GM23248 (cell line): ENCODE measurements at regions not wholly inside any gene's neighbourhood (a gene's known extent, or its start where the extent isn't known, plus 50 kb on each side); places are given as distances from the start of the nearest gene placed in this dataset.

ENCODE experiments used
- DNase-seq: peaks from one replicate; pipeline ENCODE4 v3.0.0-alpha.2; 2015
- H2AFZ ChIP-seq: fragments of 200-600 bp; sonication (generic); 2 replicates; pipeline ENCODE4 v1.6.1; 2016; ENCODE audit warnings: antibody characterized with exemption
- H3F3A ChIP-seq: fragments of 200-600 bp; sonication (generic); 2 replicates; pipeline ENCODE4 v1.6.1; 2016; ENCODE audit warnings: mild to moderate bottlenecking, antibody characterized with exemption, mixed run types; ENCODE audit not compliant: insufficient read depth
- H3K27ac ChIP-seq: fragments of 200-600 bp; sonication (generic); 2 replicates; pipeline ENCODE4 v1.5.1; 2016; ENCODE audit warnings: mild to moderate bottlenecking
- H3K27me3 ChIP-seq: fragments of 200-600 bp; sonication (generic); replicated peaks from 2 replicates; pipeline ENCODE4 v1.6.1; 2016; ENCODE audit warnings: mild to moderate bottlenecking; ENCODE audit not compliant: insufficient read depth
- H3K36me3 ChIP-seq: fragments of 200-600 bp; sonication (generic); 2 replicates; pipeline ENCODE4 v1.6.1; 2016; ENCODE audit warnings: low read depth, mild to moderate bottlenecking
- H3K4me1 ChIP-seq: fragments of 200-600 bp; sonication (generic); 2 replicates; pipeline ENCODE4 v1.6.1; 2016; ENCODE audit warnings: mild to moderate bottlenecking; ENCODE audit not compliant: insufficient read depth
- H3K4me2 ChIP-seq: fragments of 200-600 bp; sonication (generic); one replicate; pipeline ENCODE4 v1.6.1; 2016; ENCODE audit warnings: mild to moderate bottlenecking; ENCODE audit not compliant: unreplicated experiment
- H3K4me3 ChIP-seq: fragments of 200-600 bp; sonication (generic); 2 replicates; pipeline ENCODE4 v1.5.1; 2016; ENCODE audit warnings: mild to moderate bottlenecking
- H3K79me2 ChIP-seq: fragments of 200-600 bp; sonication (generic); 2 replicates; pipeline ENCODE4 v1.6.1; 2016; ENCODE audit warnings: mild to moderate bottlenecking; ENCODE audit not compliant: insufficient read depth
- H3K9ac ChIP-seq: fragments of 200-600 bp; sonication (generic); 2 replicates; pipeline ENCODE4 v1.6.1; 2016; ENCODE audit warnings: mild to moderate bottlenecking
- H3K9me2 ChIP-seq: fragments of 200-600 bp; sonication (generic); 2 replicates; pipeline ENCODE4 v1.6.1; 2016; ENCODE audit warnings: mixed run types, mild to moderate bottlenecking, moderate library complexity; ENCODE audit not compliant: insufficient read depth
- H3K9me3 ChIP-seq: fragments of 200-600 bp; sonication (generic); one replicate; pipeline ENCODE4 v1.6.1; 2017; ENCODE audit warnings: low read depth
- H4K20me1 ChIP-seq: fragments of 200-600 bp; sonication (generic); 2 replicates; pipeline ENCODE4 v1.6.0; 2016; ENCODE audit not compliant: insufficient read depth
- EZH2 ChIP-seq: fragments of 200-600 bp; sonication (generic); IDR thresholded peaks from 2 replicates; pipeline ENCODE4 v1.6.1; 2018; ENCODE audit warnings: antibody characterized with exemption, mild to moderate bottlenecking; ENCODE audit not compliant: insufficient read depth, poor library complexity, severe bottlenecking
- EZH2phosphoT487 ChIP-seq: fragments of 200-600 bp; sonication (generic); IDR thresholded peaks from 2 replicates; pipeline ENCODE4 v1.6.1; 2018; ENCODE audit warnings: antibody characterized with exemption, moderate library complexity, mild to moderate bottlenecking, low read depth; ENCODE audit not compliant: insufficient read depth
- WGBS, 2 experiments: methylation state at CpG; one replicate each; pipeline ENCODE4 v1.1.6; 2015 to 2017; ENCODE audit warnings: low lambda C conversion rate in 2 of 2, low coverage in 1 of 2; ENCODE audit errors: missing lambda C conversion rate in 2 of 2; 5-methylcytosine and 5-hydroxymethylcytosine counted together
- in situ Hi-C: fragments of 300-500 bp; cut with MboI; formaldehyde crosslinking; loops from 2 replicates; pipeline ENCODE4 v1.15.0; 2020

- no peaks in the 10 kb centered on the region for H3K4me1 ChIP-seq
- H3K9me3 ChIP-seq: no peaks in the 10 kb centered on the region
- no peaks in the 10 kb centered on the region for H3F3A ChIP-seq
- DNase-seq: peak; percentile 48
- no peaks in the 10 kb centered on the region for H3K9me2 ChIP-seq
- H2AFZ ChIP-seq: no peak overlapping the region
- H4K20me1 ChIP-seq: no peaks in the 10 kb centered on the region
- 17 to 21% methylated on average over 13 of the region's 13 CpGs for WGBS, 2 experiments
- TF ChIP-seq EZH2: no peak
- TF ChIP-seq EZH2phosphoT487: no peak
- in situ Hi-C loops: loop anchor here (10.0 to 25.0 kb wide), 2 partner anchors 398 to 460 kb away; no protein-coding TSS in a partner anchor
- H3K79me2 ChIP-seq: no peaks in the 10 kb centered on the region
- H3K9ac ChIP-seq: no peak overlapping the region
- H3K36me3 ChIP-seq: no peaks in the 10 kb centered on the region
- H3K4me2 ChIP-seq: no peak overlapping the region
- H3K27me3 ChIP-seq: no peaks in the 10 kb centered on the region
- no peak overlapping the region for H3K27ac ChIP-seq
- H3K4me3 ChIP-seq: no peak overlapping the region
Observed at GRCh38 chr1:5514527-5515183, 477.6 kb downstream of the NPHP4 start.

DNA sequence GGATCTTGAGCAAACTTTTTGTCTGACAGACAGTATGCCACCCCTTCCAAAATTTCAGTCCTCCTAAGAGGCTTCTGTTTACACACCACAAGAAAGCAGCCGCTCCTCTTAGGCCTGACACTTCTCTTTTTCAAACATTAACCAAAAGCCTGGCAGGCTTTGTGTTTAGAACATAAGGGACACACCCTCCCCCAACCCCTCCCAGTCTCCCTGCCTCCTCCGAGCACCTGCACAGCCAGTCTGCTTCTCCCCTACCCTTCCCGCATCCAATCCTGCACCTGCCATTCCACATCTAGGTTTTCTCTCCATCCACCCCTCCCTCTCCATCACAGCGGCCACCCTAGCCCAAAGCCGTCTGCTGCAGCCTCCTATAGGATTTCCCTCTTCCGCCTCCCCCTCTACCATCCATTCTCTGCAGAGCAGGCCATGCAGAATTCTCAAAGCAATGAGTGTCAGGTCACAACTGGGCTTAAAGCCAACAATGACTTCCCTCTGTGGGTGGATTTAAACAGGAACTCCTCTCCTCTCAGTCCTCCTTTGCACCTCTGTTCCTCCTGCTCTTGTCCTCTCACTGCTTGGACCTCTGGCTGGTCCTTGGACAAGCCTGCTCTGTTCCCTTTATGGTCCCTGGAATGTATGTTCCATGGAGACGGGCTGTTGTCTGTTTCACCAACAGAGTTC, 478.2 kb downstream of the NPHP4 start:
- Histone ChIP-seq H3K4me1 (no peaks in the 10 kb centered on the region), H3K4me2 (no peak overlapping the region), H3K79me2 (no peaks in the 10 kb centered on the region), H3K27me3 (no peaks in the 10 kb centered on the region), H3F3A (no peaks in the 10 kb centered on the region), H2AFZ (no peak overlapping the region), H3K27ac (no peak overlapping the region), H4K20me1 (no peaks in the 10 kb centered on the region), H3K36me3 (no peaks in the 10 kb centered on the region), H3K9ac (no peak overlapping the region), H3K9me2 (no peaks in the 10 kb centered on the region), H3K9me3 (no peaks in the 10 kb centered on the region), H3K4me3 (no peak overlapping the region)
- no peak for DNase-seq
- WGBS, 2 experiments: 46 to 54% methylated on average over 7 of the region's 7 CpGs
- TF ChIP-seq EZH2phosphoT487 (no peak), EZH2 (no peak)
- in situ Hi-C loops: loop anchor here (10.0 to 25.0 kb wide), 2 partner anchors 398 to 461 kb away; no protein-coding TSS in a partner anchor

DNA sequence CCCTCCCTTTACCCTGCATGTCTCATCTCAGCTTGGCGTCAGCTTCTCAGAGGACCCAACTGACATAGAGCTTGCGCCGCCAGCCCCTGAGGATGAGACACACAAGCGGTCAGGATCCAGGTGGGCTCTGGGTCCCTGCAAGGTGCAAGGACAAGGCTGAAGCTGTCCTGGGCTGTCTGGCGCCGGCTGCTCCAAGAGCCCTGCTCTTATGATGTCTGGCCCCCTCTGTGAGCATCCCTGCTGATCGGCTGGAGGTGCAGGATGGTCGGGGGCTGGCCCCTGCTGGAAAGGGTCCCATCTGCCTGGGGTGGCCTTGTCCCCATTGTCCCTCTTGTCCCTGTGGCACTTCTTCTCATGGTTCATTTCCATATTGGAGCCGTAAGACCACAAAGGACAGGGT, 479.0 kb downstream of the NPHP4 start:
- Histone ChIP-seq H3K9me2 (no peaks in the 10 kb centered on the region), H3K9ac (no peak overlapping the region), H3F3A (no peaks in the 10 kb centered on the region), H3K9me3 (no peaks in the 10 kb centered on the region), H3K4me1 (no peaks in the 10 kb centered on the region), H3K79me2 (no peaks in the 10 kb centered on the region), H2AFZ (no peak overlapping the region), H3K4me3 (no peak overlapping the region), H3K4me2 (no peak overlapping the region), H4K20me1 (no peaks in the 10 kb centered on the region), H3K36me3 (no peaks in the 10 kb centered on the region), H3K27me3 (no peaks in the 10 kb centered on the region), H3K27ac (no peak overlapping the region)
- TF ChIP-seq EZH2phosphoT487 (no peak), EZH2 (no peak)
- in situ Hi-C loops: loop anchor here (10.0 to 25.0 kb wide), 2 partner anchors 399 to 462 kb away; no protein-coding TSS in a partner anchor
- WGBS, 2 experiments: 56 to 63% methylated on average over 9 of the region's 9 CpGs
- DNase-seq: no peak

DNA sequence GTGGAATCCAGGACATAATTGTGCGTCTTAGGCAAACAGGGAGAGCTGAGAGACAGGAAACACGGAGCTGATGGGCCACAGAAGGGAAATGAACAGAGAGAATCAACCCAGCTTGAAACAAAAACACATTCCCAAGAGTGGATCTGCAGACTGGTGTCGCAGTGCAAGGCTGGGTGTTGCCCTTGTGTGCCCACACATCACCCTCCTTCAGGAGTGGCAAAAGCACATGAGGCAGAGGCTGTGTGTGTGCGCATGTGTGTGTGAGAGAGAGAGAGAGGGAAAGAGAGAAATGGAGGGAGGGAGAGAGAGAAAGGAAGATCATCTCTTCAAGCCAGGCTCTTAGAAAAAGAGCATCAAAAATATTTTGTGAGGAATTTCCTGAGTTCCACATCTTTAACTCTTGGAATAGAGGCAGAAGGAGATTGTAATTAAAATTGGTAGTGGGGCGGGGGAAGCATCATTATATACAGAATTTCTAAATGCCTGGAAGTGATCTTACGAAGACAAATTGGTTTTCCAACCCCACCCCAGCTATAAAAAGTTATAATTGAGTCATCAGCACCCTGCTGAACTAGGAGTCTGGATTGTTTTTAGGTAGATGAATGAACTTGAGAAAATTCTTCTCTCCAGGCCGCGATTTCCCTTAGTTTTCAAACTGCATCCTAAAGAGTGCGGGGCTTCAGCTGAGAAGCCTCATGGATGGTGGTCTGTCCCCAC, 480.7 kb downstream of the NPHP4 start:
- Histone ChIP-seq H3K4me3 (no peak overlapping the region), H3K9ac (no peak overlapping the region), H3K4me2 (no peak overlapping the region), H3K27me3 (no peaks in the 10 kb centered on the region), H2AFZ (no peak overlapping the region), H3K9me3 (no peaks in the 10 kb centered on the region), H3K36me3 (no peaks in the 10 kb centered on the region), H3K27ac (no peak overlapping the region), H4K20me1 (no peaks in the 10 kb centered on the region), H3K9me2 (no peaks in the 10 kb centered on the region), H3K79me2 (no peaks in the 10 kb centered on the region), H3F3A (no peaks in the 10 kb centered on the region), H3K4me1 (no peaks in the 10 kb centered on the region)
- DNase-seq: no peak
- 25 to 31% methylated on average over 9 of the region's 9 CpGs for WGBS, 2 experiments
- in situ Hi-C loops: loop anchor here (10.0 to 25.0 kb wide), 2 partner anchors 401 to 463 kb away; no protein-coding TSS in a partner anchor
- TF ChIP-seq EZH2phosphoT487 (no peak), EZH2 (no peak)
